PC-9 (cell line): ENCODE measurements at regions not wholly inside any gene's neighbourhood (a gene's known extent, or its start where the extent isn't known, plus 50 kb on each side); places are given as distances from the start of the nearest gene placed in this dataset.

Experiments used
- BruUV-seq: library from RNA; stranded (reverse); fragments of 400-500 nt; replicated peaks from 2 replicates; lab custom pipeline; 2021; lab: Mats Ljungman, UMichigan
- CTCF ChIA-PET: fragments of 300-600 bp; sonication (Branson Sonifier 250); formaldehyde crosslinking; loops from one replicate; lab custom pipeline; 2022; ENCODE audit warnings: antibody characterized with exemption; lab: Charles Lee
- POLR2A ChIA-PET: fragments of 300-600 bp; sonication (Branson Sonifier 250); formaldehyde crosslinking; loops from one replicate; lab custom pipeline; 2022; ENCODE audit warnings: antibody characterized with exemption; ENCODE audit not compliant: unreplicated experiment; lab: Charles Lee
- DNase-seq, 2 experiments: peaks; one replicate each; pipeline versions ENCODE4 v3.0.0 to v3.0.0-alpha.2; 2015 to 2022; ENCODE audit warnings: mixed read lengths in 1 of 2
- H2AFZ ChIP-seq: fragments of 200-600 bp; sonication (generic); 2 replicates; pipeline ENCODE4 v1.8.1; 2017; ENCODE audit warnings: antibody characterized with exemption
- H3F3A ChIP-seq: fragments of 200-600 bp; sonication (generic); 2 replicates; pipeline ENCODE4 v1.8.1; 2017; ENCODE audit warnings: antibody characterized with exemption, mild to moderate bottlenecking, low read depth; ENCODE audit not compliant: insufficient read depth
- H3K27ac ChIP-seq: fragments of 200-600 bp; sonication (generic); 2 replicates; pipeline ENCODE4 v1.6.1; 2016; ENCODE audit warnings: mixed run types
- H3K27me3 ChIP-seq: fragments of 200-600 bp; sonication (generic); 2 replicates; pipeline ENCODE4 v1.6.1; 2016; ENCODE audit warnings: low read depth, mixed run types; ENCODE audit not compliant: insufficient read depth
- H3K36me3 ChIP-seq: fragments of 200-600 bp; sonication (generic); 2 replicates; pipeline ENCODE4 v1.6.1; 2016; ENCODE audit warnings: low read depth, mixed run types
- H3K4me1 ChIP-seq: fragments of 200-600 bp; sonication (generic); replicated peaks from 2 replicates; pipeline ENCODE4 v1.6.1; 2016; ENCODE audit warnings: mixed run types; ENCODE audit not compliant: insufficient read depth
- H3K4me2 ChIP-seq: fragments of 200-600 bp; sonication (generic); 2 replicates; pipeline ENCODE4 v1.6.1; 2017; ENCODE audit warnings: mixed run types
- H3K4me3 ChIP-seq: fragments of 200-600 bp; sonication (generic); 2 replicates; pipeline ENCODE4 v1.6.1; 2016; ENCODE audit warnings: mixed run types
- H3K79me2 ChIP-seq: fragments of 200-600 bp; sonication (generic); 2 replicates; pipeline ENCODE4 v1.6.1; 2017; ENCODE audit warnings: low read depth, mixed run types
- H3K9me2 ChIP-seq: fragments of 200-600 bp; sonication (generic); 2 replicates; pipeline ENCODE4 v1.8.1; 2017; ENCODE audit warnings: mild to moderate bottlenecking; ENCODE audit not compliant: insufficient read depth
- H3K9me3 ChIP-seq: fragments of 200-600 bp; sonication (generic); 2 replicates; pipeline ENCODE4 v1.8.1; 2016; ENCODE audit warnings: low read depth; ENCODE audit not compliant: insufficient read depth
- H4K20me1 ChIP-seq: fragments of 200-600 bp; sonication (generic); 2 replicates; pipeline ENCODE4 v1.8.1; 2017; ENCODE audit not compliant: insufficient read depth
- EZH2 ChIP-seq: fragments of 200-600 bp; sonication (generic); IDR thresholded peaks from 2 replicates; pipeline ENCODE4 v1.8.0; 2017; ENCODE audit warnings: antibody characterized with exemption, low read depth
- intact Hi-C: fragments of 100-400 bp; cut with micrococcal nuclease; formaldehyde crosslinking; loops from one replicate; pipeline ENCODE4 v1.10.0; 2022; ENCODE audit not compliant: unreplicated experiment
- TF ChIP-seq, protein P1 (sequence below): fragments of 200-600 bp; sonication (generic); conservative IDR thresholded peaks from 2 replicates; pipeline ENCODE4 v1.6.1; 2017; ENCODE audit warnings: mixed run types, antibody characterized with exemption, mild to moderate bottlenecking, moderate library complexity

DNA sequence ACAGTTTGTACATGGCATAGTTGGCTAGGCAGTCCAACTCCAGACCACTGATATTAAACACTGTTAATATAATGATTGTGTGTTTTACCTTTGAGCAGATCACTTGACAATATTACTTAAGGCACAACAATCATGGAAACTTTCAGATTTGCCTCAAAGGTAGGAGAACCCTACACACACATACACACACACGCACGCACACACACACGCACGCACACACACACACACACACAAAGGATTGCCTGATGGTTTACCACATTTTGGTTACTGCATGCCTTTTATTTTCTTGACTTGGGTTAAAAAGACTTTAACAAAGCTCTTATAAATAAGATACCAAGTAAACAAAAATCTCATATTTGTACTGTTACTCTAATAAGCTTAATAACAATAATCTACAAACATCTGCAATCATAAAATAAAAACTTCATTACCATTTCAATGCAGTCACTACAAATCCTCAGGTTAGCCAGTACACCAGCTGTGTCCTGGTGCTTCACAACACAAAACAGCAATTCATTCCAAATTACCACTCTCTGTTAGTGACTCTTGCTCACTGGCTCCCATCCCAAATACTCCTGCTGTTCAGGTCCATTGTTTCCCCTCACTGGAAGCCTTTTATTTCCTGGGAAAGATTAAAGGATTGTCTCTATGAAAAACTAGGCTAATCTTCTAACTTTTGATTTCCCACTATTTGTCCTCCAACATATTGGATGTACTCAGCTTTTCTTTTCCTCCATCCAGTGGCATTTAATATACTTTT, 175.2 kb upstream of the ATP2B1 start:
- no peaks in the 10 kb centered on the region for H3K36me3 ChIP-seq
- no peak overlapping the region for H2AFZ ChIP-seq
- no peak overlapping the region for H3K4me3 ChIP-seq
- H3K4me1 ChIP-seq: no peaks in the 10 kb centered on the region
- intact Hi-C loops: no loop called here
- 0 out of 2 replicates have a peak, but pooled peaks cover under 1% of the 10 kb centered on the region for H3K9me3 ChIP-seq
- H3K27ac ChIP-seq: no peak overlapping the region
- no peaks in the 10 kb centered on the region for H3K27me3 ChIP-seq
- H3K9me2 ChIP-seq: no peaks in the 10 kb centered on the region
- no peak for DNase-seq
- no peak overlapping the region for H3K4me2 ChIP-seq
- BruUV-seq: no TSS peak
- H3K79me2 ChIP-seq: no peaks in the 10 kb centered on the region
- ChIA-PET CTCF (interaction anchor here (0.6 kb wide), 2 partner anchors 80 to 1450 kb away, joined by 3 to 4 read pairs; no protein-coding TSS in a partner anchor), POLR2A (no interaction called here)
- H3F3A ChIP-seq: no peaks in the 10 kb centered on the region
- TF ChIP-seq, protein P1, sequence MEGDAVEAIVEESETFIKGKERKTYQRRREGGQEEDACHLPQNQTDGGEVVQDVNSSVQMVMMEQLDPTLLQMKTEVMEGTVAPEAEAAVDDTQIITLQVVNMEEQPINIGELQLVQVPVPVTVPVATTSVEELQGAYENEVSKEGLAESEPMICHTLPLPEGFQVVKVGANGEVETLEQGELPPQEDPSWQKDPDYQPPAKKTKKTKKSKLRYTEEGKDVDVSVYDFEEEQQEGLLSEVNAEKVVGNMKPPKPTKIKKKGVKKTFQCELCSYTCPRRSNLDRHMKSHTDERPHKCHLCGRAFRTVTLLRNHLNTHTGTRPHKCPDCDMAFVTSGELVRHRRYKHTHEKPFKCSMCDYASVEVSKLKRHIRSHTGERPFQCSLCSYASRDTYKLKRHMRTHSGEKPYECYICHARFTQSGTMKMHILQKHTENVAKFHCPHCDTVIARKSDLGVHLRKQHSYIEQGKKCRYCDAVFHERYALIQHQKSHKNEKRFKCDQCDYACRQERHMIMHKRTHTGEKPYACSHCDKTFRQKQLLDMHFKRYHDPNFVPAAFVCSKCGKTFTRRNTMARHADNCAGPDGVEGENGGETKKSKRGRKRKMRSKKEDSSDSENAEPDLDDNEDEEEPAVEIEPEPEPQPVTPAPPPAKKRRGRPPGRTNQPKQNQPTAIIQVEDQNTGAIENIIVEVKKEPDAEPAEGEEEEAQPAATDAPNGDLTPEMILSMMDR: no peak
- TF ChIP-seq EZH2: no peak
- H4K20me1 ChIP-seq: no peaks in the 10 kb centered on the region

DNA sequence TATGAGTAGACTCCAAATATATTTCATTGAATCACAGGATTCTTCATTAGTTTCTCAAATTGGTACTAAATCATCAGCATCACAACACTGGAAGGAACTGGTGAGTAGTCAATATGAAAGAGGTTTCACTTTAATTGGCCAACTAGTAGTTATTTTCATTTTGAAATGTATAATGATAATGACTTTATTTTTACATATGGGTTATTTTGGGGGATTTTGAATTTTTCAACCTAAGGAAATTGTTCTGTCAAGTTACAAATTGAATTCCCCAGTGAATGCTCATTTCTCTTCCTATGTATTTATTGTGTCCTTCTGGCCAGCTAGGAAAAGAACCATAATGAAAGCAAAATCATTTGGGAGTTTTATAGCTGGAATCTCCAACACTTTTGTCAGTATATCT, 174.2 kb upstream of the ATP2B1 start:
- no peaks in the 10 kb centered on the region for H3K4me1 ChIP-seq
- POLR2A ChIA-PET: no interaction called here
- CTCF ChIA-PET: no interaction called here
- no peaks in the 10 kb centered on the region for H3F3A ChIP-seq
- no peaks in the 10 kb centered on the region for H3K27me3 ChIP-seq
- no peaks in the 10 kb centered on the region for H3K9me2 ChIP-seq
- no peaks in the 10 kb centered on the region for H3K79me2 ChIP-seq
- intact Hi-C loops: no loop called here
- no peaks in the 10 kb centered on the region for H3K9me3 ChIP-seq
- no TSS peak for BruUV-seq
- H3K36me3 ChIP-seq: no peaks in the 10 kb centered on the region
- no peak overlapping the region for H3K4me3 ChIP-seq
- H2AFZ ChIP-seq: no peak overlapping the region
- no peak overlapping the region for H3K27ac ChIP-seq
- H3K4me2 ChIP-seq: no peak overlapping the region
- no peaks in the 10 kb centered on the region for H4K20me1 ChIP-seq
- TF ChIP-seq, protein P1: no peak
- no peak for TF ChIP-seq EZH2
- DNase-seq: no peak

DNA sequence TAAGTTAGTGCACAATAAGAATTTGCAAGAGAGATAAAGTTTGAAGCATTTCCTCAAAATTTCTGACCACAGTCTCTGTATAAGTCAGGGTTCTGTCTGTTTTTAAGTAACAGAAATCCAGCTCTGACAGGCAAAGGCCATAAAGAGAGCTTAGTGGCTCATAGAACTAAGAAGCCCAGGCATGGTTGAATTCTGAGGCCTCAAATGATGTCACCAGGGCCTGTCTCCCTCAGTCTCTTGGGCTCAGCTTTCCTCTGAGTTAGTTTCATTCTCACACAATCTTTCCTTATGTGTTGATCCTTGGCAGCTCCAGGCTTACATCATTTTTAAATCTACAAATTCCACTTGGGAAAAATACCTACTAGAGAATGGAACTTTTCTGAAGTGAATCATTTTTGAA, 173.4 kb upstream of the ATP2B1 start:
- no peaks in the 10 kb centered on the region for H3F3A ChIP-seq
- TF ChIP-seq EZH2: no peak
- TF ChIP-seq, protein P1: no peak
- DNase-seq: no peak
- no peaks in the 10 kb centered on the region for H3K79me2 ChIP-seq
- H3K9me3 ChIP-seq: no peaks in the 10 kb centered on the region
- no peaks in the 10 kb centered on the region for H3K9me2 ChIP-seq
- no peak overlapping the region for H3K4me2 ChIP-seq
- no peak overlapping the region for H3K4me3 ChIP-seq
- no peak overlapping the region for H3K27ac ChIP-seq
- no TSS peak for BruUV-seq
- no peak overlapping the region for H2AFZ ChIP-seq
- ChIA-PET CTCF (no interaction called here), POLR2A (no interaction called here)
- no peaks in the 10 kb centered on the region for H3K4me1 ChIP-seq
- H3K36me3 ChIP-seq: no peaks in the 10 kb centered on the region
- intact Hi-C loops: no loop called here
- H3K27me3 ChIP-seq: no peaks in the 10 kb centered on the region
- H4K20me1 ChIP-seq: no peaks in the 10 kb centered on the region
